Natural killer cell (primary cell): ENCODE measurements at regions not wholly inside any gene's neighbourhood (a gene's known extent, or its start where the extent isn't known, plus 50 kb on each side); places are given as distances from the start of the nearest gene placed in this dataset.

ENCODE experiments used
- ATAC-seq, 3 donors: fragments of 150-1000 bp in 2 of 3; fragments of 200-7000 bp in 1 of 3; cut with Tn5 transposase; 1 replicate in 1 of 3; 2 replicates in 2 of 3; pipeline ENCODE4 v1.10.0; 2021; ENCODE audit warnings: mild to moderate bottlenecking in 2 of 3, moderate library complexity in 2 of 3
- DNase-seq, 2 donors: peaks; one replicate each; pipeline versions ENCODE4 v3.0.0 to v3.0.0-alpha.2; 2013 to 2021; ENCODE audit warnings: mixed read lengths in 1 of 2
- H3K27ac ChIP-seq: one replicate; pipeline ENCODE4 v1.5.1; 2013; ENCODE audit warnings: mild to moderate bottlenecking, low read length
- H3K27me3 ChIP-seq: one replicate; pipeline ENCODE4 v1.6.1; 2013; ENCODE audit warnings: low read length; ENCODE audit not compliant: control insufficient read depth, insufficient read depth
- H3K36me3 ChIP-seq: one replicate; pipeline ENCODE4 v1.6.1; 2013; ENCODE audit warnings: low read length; ENCODE audit not compliant: control insufficient read depth, insufficient read depth
- H3K4me1 ChIP-seq: one replicate; pipeline ENCODE4 v1.6.1; 2013; ENCODE audit warnings: low read length; ENCODE audit not compliant: control insufficient read depth, insufficient read depth
- H3K4me3 ChIP-seq: one replicate; pipeline ENCODE4 v1.5.1; 2013; ENCODE audit warnings: low read length
- H3K9me3 ChIP-seq: one replicate; pipeline ENCODE4 v1.6.1; 2013; ENCODE audit warnings: low read length; ENCODE audit not compliant: control insufficient read depth, insufficient read depth
- H3K27ac Mint-ChIP-seq, 2 donors: one replicate each; pipeline ENCODE4 v1.8.0; 2022; ENCODE audit warnings: mild to moderate bottlenecking in 2 of 2, mixed read lengths in 2 of 2, moderate library complexity in 1 of 2
- H3K27me3 Mint-ChIP-seq, 2 donors: one replicate each; pipeline ENCODE4 v1.8.0; 2022; ENCODE audit warnings: low read depth in 2 of 2, mixed read lengths in 2 of 2
- H3K36me3 Mint-ChIP-seq: one replicate; pipeline ENCODE4 v1.8.0; 2022; ENCODE audit warnings: mixed read lengths
- H3K4me1 Mint-ChIP-seq, 2 donors: one replicate each; pipeline ENCODE4 v1.8.0; 2022; ENCODE audit warnings: mixed read lengths in 2 of 2
- H3K4me3 Mint-ChIP-seq: one replicate; pipeline ENCODE4 v1.8.0; 2022; ENCODE audit warnings: mild to moderate bottlenecking, moderate library complexity, mixed read lengths
- H3K9me3 Mint-ChIP-seq, 2 donors: one replicate each; pipeline ENCODE4 v1.8.0; 2022; ENCODE audit warnings: mixed read lengths in 2 of 2
- WGBS: methylation state at CpG from one replicate; pipeline ENCODE4 v1.1.7; 2013; ENCODE audit warnings: missing lambda C conversion rate; ENCODE audit not compliant: insufficient coverage; 5-methylcytosine and 5-hydroxymethylcytosine counted together
- intact Hi-C: fragments of 100-400 bp; cut with micrococcal nuclease; formaldehyde crosslinking; loops from one replicate; pipeline ENCODE4 v1.14.2; 2022
- TF ChIP-seq, protein P1 (sequence below): fragments of 200-600 bp; IDR thresholded peaks from one replicate; pipeline ENCODE4 v1.8.0; 2022; ENCODE audit warnings: antibody characterized with exemption

DNA sequence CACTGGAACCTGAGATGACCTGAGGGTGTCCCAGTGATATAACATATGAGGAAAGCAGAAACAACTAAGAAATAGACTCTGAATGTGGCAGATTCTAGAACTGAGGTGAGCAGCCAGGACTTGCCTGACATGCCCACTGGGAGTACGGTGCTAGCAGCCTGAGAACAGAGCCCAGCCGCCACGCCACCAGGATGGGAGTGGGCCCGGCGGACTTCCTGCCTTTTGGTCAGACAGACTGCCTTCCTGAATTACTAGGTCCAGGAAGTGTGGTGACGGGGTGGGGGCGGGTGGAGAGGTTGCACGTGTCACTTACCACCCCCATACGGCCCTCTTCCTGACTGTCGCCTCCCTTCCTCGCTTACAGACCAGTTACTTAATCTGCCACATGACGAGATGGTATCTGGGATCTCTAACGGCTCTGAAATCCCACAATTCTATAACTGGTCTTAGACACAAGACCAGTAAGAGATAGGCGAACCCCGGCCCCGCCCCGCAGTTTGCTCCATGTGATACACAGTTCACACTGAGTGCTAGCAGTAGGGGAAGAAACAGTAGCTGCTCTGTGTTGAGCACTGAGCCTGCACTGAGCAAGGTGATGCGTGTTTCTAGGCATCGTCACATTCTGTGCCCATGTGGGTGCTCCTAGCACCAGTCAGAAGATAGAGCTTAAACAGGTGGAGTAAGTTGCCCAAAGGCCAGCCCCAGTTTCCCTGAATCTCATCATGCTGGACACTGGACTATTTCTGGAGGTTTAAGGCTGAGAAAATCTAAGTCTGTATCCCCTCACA lies 95.7 kb downstream of the CPN2 start:
- peak; percentile 41 to 53 for DNase-seq
- intact Hi-C loops = no loop called here
- Histone ChIP-seq H3K4me1 (peaks cover 17% of the 10 kb centered on the region), H3K27ac (peak overlapping the region; percentile 50), H3K4me3 (peak overlapping the region; percentile 21), H3K9me3 (no peaks in the 10 kb centered on the region), H3K36me3 (no peaks in the 10 kb centered on the region), H3K27me3 (no peaks in the 10 kb centered on the region)
- peaks cover 0 to 3% of the 10 kb centered on the region in 2 donors for H3K27me3 Mint-ChIP-seq
- ATAC-seq = peak; percentile 86 to 87 (median 86)
- WGBS = 2% methylated on average over 19 of the region's 19 CpGs
- no peaks in the 10 kb centered on the region for H3K9me3 Mint-ChIP-seq
- H3K36me3 Mint-ChIP-seq = no peaks in the 10 kb centered on the region
- TF ChIP-seq, protein P1, sequence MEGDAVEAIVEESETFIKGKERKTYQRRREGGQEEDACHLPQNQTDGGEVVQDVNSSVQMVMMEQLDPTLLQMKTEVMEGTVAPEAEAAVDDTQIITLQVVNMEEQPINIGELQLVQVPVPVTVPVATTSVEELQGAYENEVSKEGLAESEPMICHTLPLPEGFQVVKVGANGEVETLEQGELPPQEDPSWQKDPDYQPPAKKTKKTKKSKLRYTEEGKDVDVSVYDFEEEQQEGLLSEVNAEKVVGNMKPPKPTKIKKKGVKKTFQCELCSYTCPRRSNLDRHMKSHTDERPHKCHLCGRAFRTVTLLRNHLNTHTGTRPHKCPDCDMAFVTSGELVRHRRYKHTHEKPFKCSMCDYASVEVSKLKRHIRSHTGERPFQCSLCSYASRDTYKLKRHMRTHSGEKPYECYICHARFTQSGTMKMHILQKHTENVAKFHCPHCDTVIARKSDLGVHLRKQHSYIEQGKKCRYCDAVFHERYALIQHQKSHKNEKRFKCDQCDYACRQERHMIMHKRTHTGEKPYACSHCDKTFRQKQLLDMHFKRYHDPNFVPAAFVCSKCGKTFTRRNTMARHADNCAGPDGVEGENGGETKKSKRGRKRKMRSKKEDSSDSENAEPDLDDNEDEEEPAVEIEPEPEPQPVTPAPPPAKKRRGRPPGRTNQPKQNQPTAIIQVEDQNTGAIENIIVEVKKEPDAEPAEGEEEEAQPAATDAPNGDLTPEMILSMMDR = no peak
- peak overlapping the region; percentile 85 to 95 for H3K27ac Mint-ChIP-seq
- H3K4me1 Mint-ChIP-seq = peaks cover 22 to 40% of the 10 kb centered on the region in 2 donors
- H3K4me3 Mint-ChIP-seq = peak overlapping the region; percentile 82

DNA sequence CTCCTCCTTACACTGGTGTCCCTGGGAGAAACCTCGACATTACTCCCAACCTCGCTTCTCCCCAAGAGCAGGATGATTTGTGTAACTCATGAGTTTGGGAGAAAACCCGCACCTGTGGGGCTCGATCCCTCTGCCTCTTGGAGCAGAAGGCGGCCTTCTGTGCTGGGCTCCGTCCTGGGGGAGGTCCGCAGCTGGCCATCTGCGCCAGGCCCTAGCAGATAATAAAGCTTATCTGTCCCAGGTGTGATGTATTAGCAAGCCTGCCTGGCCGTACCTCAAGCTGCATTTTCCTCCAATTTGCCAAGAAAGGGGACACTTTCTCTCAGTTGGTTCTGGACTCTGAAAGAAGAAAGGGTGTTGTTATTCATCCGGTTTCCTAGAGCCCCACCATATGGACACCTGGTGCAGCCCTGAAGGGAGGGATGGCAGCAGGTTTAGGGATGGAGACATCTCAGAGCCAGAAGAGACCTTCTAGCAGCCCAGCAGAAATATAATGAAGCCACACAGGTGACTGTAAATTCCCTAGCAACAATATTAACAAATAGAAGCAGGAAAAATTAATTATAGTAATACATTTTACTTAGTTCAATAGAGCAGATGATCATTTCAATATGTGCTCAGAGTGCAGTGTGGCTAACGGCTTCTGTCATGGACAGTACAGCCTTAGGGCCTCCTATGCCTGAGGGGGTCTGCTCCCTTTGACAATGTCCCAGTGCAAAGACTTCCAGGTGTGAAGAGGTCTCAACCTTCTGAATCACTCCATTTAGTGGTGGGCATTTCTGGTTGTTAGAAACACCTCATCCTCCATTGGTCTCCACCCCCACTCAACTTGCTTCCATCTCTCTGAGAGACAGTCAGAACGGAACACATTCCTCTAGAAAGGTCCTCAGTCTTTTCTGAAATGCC lies 94.8 kb downstream of the CPN2 start:
- TF ChIP-seq, protein P1 = no peak
- WGBS = 89% methylated on average over 12 of the region's 12 CpGs
- no peak overlapping the region for H3K4me3 ChIP-seq
- peak overlapping the region; percentile 50 for H3K27ac ChIP-seq
- H3K4me1 ChIP-seq = peaks cover 17% of the 10 kb centered on the region
- intact Hi-C loops = no loop called here
- peaks cover 22 to 35% of the 10 kb centered on the region in 2 donors for H3K4me1 Mint-ChIP-seq
- peak overlapping the region; percentile 82 for H3K4me3 Mint-ChIP-seq
- peaks cover 0 to under 1% of the 10 kb centered on the region in 2 donors for H3K27me3 Mint-ChIP-seq
- H3K9me3 Mint-ChIP-seq = no peaks in the 10 kb centered on the region
- no peaks in the 10 kb centered on the region for H3K36me3 ChIP-seq
- DNase-seq = no peak
- no peaks in the 10 kb centered on the region for H3K9me3 ChIP-seq
- ATAC-seq = no peak
- no peaks in the 10 kb centered on the region for H3K27me3 ChIP-seq
- H3K36me3 Mint-ChIP-seq = no peaks in the 10 kb centered on the region
- peak overlapping the region; percentile 85 to 95 for H3K27ac Mint-ChIP-seq

DNA sequence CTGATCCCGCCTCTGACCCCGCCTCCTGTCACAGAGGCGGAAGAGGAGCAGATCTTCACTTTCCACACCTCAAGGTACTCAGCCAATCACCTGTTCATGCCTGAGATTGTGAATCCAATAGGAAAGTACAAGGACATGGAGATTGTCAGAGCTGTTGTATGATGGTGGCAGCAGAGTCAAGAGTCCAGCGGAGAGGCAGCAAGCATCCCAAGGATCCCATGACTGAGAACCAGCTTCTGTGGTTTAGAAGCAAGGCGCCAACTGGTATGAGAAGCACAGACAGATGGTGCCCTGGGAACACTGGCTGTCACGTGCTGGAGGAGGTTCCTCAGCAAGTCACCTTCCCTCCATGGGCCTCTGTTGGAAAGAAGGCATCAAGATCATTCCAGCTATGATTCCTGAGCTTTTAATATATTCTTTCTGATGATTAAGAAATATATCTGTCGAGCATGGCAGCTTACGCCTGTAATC lies 93.9 kb downstream of the CPN2 start:
- no peaks in the 10 kb centered on the region for H3K9me3 Mint-ChIP-seq
- Histone ChIP-seq H3K27ac (no peak overlapping the region), H3K4me1 (peaks cover 17% of the 10 kb centered on the region), H3K9me3 (no peaks in the 10 kb centered on the region), H3K36me3 (no peaks in the 10 kb centered on the region), H3K27me3 (no peaks in the 10 kb centered on the region), H3K4me3 (no peak overlapping the region)
- TF ChIP-seq, protein P1 = no peak
- H3K4me3 Mint-ChIP-seq = no peak overlapping the region
- H3K4me1 Mint-ChIP-seq = peaks cover 22 to 33% of the 10 kb centered on the region in 2 donors
- H3K27ac Mint-ChIP-seq = no peak overlapping the region
- ATAC-seq = no peak
- DNase-seq = no peak
- WGBS = 91% methylated on average over 8 of the region's 8 CpGs
- intact Hi-C loops = no loop called here
- no peaks in the 10 kb centered on the region for H3K27me3 Mint-ChIP-seq
- H3K36me3 Mint-ChIP-seq = no peaks in the 10 kb centered on the region
